DND-41 (cell line): ENCODE measurements at regions not wholly inside any gene's neighbourhood (a gene's known extent, or its start where the extent isn't known, plus 50 kb on each side); places are given as distances from the start of the nearest gene placed in this dataset.

ENCODE experiments used
- ATAC-seq: fragments of 200-7000 bp; cut with Tn5 transposase; 3 replicates; pipeline ENCODE4 v1.9.1; 2021; ENCODE audit warnings: low read depth; ENCODE audit not compliant: insufficient read depth
- DNase-seq: peaks from one replicate; pipeline ENCODE4 v3.0.0-alpha.2; 2020
- H2AFZ ChIP-seq: 2 replicates; pipeline ENCODE4 v1.6.0; 2012; ENCODE audit warnings: low read depth, low read length
- H3K27ac ChIP-seq: 2 replicates; pipeline ENCODE4 v1.5.1; 2012; ENCODE audit warnings: low read length, inconsistent platforms
- H3K27me3 ChIP-seq: fragments of 200-600 bp; sonication (generic); 2 replicates; pipeline ENCODE4 v1.6.0; 2012; ENCODE audit warnings: low read length, mild to moderate bottlenecking, inconsistent platforms; ENCODE audit not compliant: insufficient read depth, poor library complexity
- H3K36me3 ChIP-seq: 2 replicates; pipeline ENCODE4 v1.5.1; 2012; ENCODE audit warnings: low read length, inconsistent platforms; ENCODE audit not compliant: insufficient read depth
- H3K4me1 ChIP-seq: 2 replicates; pipeline ENCODE4 v1.5.1; 2012; ENCODE audit warnings: mild to moderate bottlenecking, low read length; ENCODE audit not compliant: insufficient read depth
- H3K4me2 ChIP-seq: 2 replicates; pipeline ENCODE4 v1.6.0; 2012; ENCODE audit warnings: mild to moderate bottlenecking, moderate library complexity, low read length, inconsistent platforms; ENCODE audit not compliant: insufficient read depth
- H3K4me3 ChIP-seq, 2 experiments: fragments of 200-600 bp in 1 of 2; shearing (Covaris generic) in 1 of 2; 2 replicates each; pipeline ENCODE4 v1.5.1; 2012 to 2016; ENCODE audit warnings: inconsistent platforms in 2 of 2, low read length in 2 of 2, mild to moderate bottlenecking in 2 of 2, low read depth in 1 of 2, moderate library complexity in 1 of 2
- H3K79me2 ChIP-seq: 2 replicates; pipeline ENCODE4 v1.6.0; 2012; ENCODE audit warnings: low read length, inconsistent platforms; ENCODE audit not compliant: insufficient read depth
- H3K9ac ChIP-seq: 2 replicates; pipeline ENCODE4 v1.6.0; 2012; ENCODE audit warnings: low read depth, mild to moderate bottlenecking, inconsistent platforms, low read length, moderate library complexity
- H3K9me3 ChIP-seq: 2 replicates; pipeline ENCODE4 v1.5.1; 2012; ENCODE audit warnings: low read length, moderate library complexity, mild to moderate bottlenecking, inconsistent platforms; ENCODE audit not compliant: insufficient read depth, severe bottlenecking
- H4K20me1 ChIP-seq: 2 replicates; pipeline ENCODE4 v1.6.0; 2012; ENCODE audit warnings: low read length; ENCODE audit not compliant: insufficient read depth
- CTCF ChIP-seq: IDR thresholded peaks from 2 replicates; pipeline ENCODE4 v1.5.1; 2012; ENCODE audit warnings: borderline replicate concordance, low read length, moderate library complexity, mild to moderate bottlenecking; ENCODE audit not compliant: poor library complexity, severe bottlenecking; ENCODE audit errors: extremely low read depth
- EZH2 ChIP-seq: IDR thresholded peaks from 3 replicates; pipeline ENCODE4 v1.6.1; 2012; ENCODE audit warnings: borderline replicate concordance, low read depth, mild to moderate bottlenecking, moderate library complexity, low read length, inconsistent platforms; ENCODE audit not compliant: severe bottlenecking

GRCh38 chr12:43158126-43158525 is 393.9 kb downstream of the ADAMTS20 start:
- H3K4me3 ChIP-seq = no peak overlapping the region
- no peaks in the 10 kb centered on the region for H4K20me1 ChIP-seq
- H3K27ac ChIP-seq = no peak overlapping the region
- H3K36me3 ChIP-seq = no peaks in the 10 kb centered on the region
- no peak overlapping the region for H3K9ac ChIP-seq
- no peak for DNase-seq
- no peaks in the 10 kb centered on the region for H3K4me1 ChIP-seq
- no peak for ATAC-seq
- H3K9me3 ChIP-seq = no peaks in the 10 kb centered on the region
- no peak for TF ChIP-seq CTCF
- no peak overlapping the region for H2AFZ ChIP-seq
- no peaks in the 10 kb centered on the region for H3K79me2 ChIP-seq
- no peak overlapping the region for H3K4me2 ChIP-seq
- no peaks in the 10 kb centered on the region for H3K27me3 ChIP-seq

- DNase-seq (no peak), ATAC-seq (no peak)
- no peaks in the 10 kb centered on the region for H4K20me1 ChIP-seq
- H3K36me3 ChIP-seq = no peaks in the 10 kb centered on the region
- no peak for TF ChIP-seq EZH2
- TF ChIP-seq CTCF = no peak
- no peaks in the 10 kb centered on the region for H3K79me2 ChIP-seq
- H3K4me2 ChIP-seq = no peak overlapping the region
- no peaks in the 10 kb centered on the region for H3K27me3 ChIP-seq
- no peaks in the 10 kb centered on the region for H3K9me3 ChIP-seq
- H3K4me3 ChIP-seq = no peak overlapping the region
- no peak overlapping the region for H2AFZ ChIP-seq
- H3K27ac ChIP-seq = no peak overlapping the region
- no peaks in the 10 kb centered on the region for H3K4me1 ChIP-seq
- no peak overlapping the region for H3K9ac ChIP-seq
These were observed 396.6 kb downstream of the ADAMTS20 start for GRCh38 chr12:43155376-43155775.

- Histone ChIP-seq H3K79me2 (no peaks in the 10 kb centered on the region), H3K9me3 (no peaks in the 10 kb centered on the region), H3K4me1 (no peaks in the 10 kb centered on the region), H3K27ac (no peak overlapping the region), H3K4me3 (no peak overlapping the region), H3K27me3 (no peaks in the 10 kb centered on the region), H4K20me1 (no peaks in the 10 kb centered on the region), H3K4me2 (no peak overlapping the region), H2AFZ (no peak overlapping the region), H3K9ac (no peak overlapping the region), H3K36me3 (no peaks in the 10 kb centered on the region)
- no peak for DNase-seq
- TF ChIP-seq CTCF (no peak), EZH2 (no peak)
- no peak for ATAC-seq
These were observed 397.4 kb downstream of the ADAMTS20 start for GRCh38 chr12:43154498-43155045.

GRCh38 chr12:43151441-43151981 is 400.5 kb downstream of the ADAMTS20 start:
- no peak overlapping the region for H3K27ac ChIP-seq
- H3K27me3 ChIP-seq = no peaks in the 10 kb centered on the region
- no peaks in the 10 kb centered on the region for H3K79me2 ChIP-seq
- H3K9ac ChIP-seq = no peak overlapping the region
- DNase-seq (no peak), ATAC-seq (no peak)
- H3K4me3 ChIP-seq = no peak overlapping the region
- H3K4me2 ChIP-seq = no peak overlapping the region
- no peaks in the 10 kb centered on the region for H4K20me1 ChIP-seq
- no peaks in the 10 kb centered on the region for H3K36me3 ChIP-seq
- no peaks in the 10 kb centered on the region for H3K4me1 ChIP-seq
- no peaks in the 10 kb centered on the region for H3K9me3 ChIP-seq
- TF ChIP-seq EZH2 (no peak), CTCF (no peak)
- no peak overlapping the region for H2AFZ ChIP-seq
